ENCODE measurements at regions not wholly inside any gene's neighbourhood (a gene's known extent, or its start where the extent isn't known, plus 50 kb on each side); places are given as distances from the start of the nearest gene placed in this dataset.
"Not testable (repeated sequence)": the region's sequence is repeated elsewhere in the genome, so short reads cannot be mapped to it uniquely, and the experiment has no call there.

- no peak for DNase-seq
These were observed 250.2 kb upstream of the DMRT1 start for GRCh38 chr9:591292-591691.

- no peak for DNase-seq
These were observed 249.3 kb upstream of the DMRT1 start for GRCh38 chr9:592225-592624.

GRCh38 chr9:592733-593132, 248.8 kb upstream of the DMRT1 start:
- no peak for DNase-seq

- DNase-seq: no peak
These were observed 247.7 kb upstream of the DMRT1 start for GRCh38 chr9:593809-594208.

GRCh38 chr9:596703-597102, 244.8 kb upstream of the DMRT1 start:
- no peak for DNase-seq

- no peak for DNase-seq
These were observed 241.5 kb upstream of the DMRT1 start for GRCh38 chr9:600006-600405.

GRCh38 chr9:602716-603115, 238.8 kb upstream of the DMRT1 start:
- DNase-seq: no peak

GRCh38 chr9:603126-603525, 238.4 kb upstream of the DMRT1 start:
- no peak for DNase-seq

- no peak for DNase-seq
These were observed 234.1 kb upstream of the DMRT1 start for GRCh38 chr9:607417-607816.

GRCh38 chr9:613771-614347, 227.6 kb upstream of the DMRT1 start:
- DNase-seq: peak; percentile 7

GRCh38 chr9:614431-614830, 227.1 kb upstream of the DMRT1 start:
- DNase-seq: no peak

- DNase-seq: no peak
These were observed 225.7 kb upstream of the DMRT1 start for GRCh38 chr9:615756-616155.

GRCh38 chr9:616694-617093, 224.8 kb upstream of the DMRT1 start:
- DNase-seq: no peak

- no peak for DNase-seq
These were observed 223.9 kb upstream of the DMRT1 start for GRCh38 chr9:617445-618085.

GRCh38 chr9:618478-618877, 223.0 kb upstream of the DMRT1 start:
- DNase-seq: no peak

GRCh38 chr9:621201-621855, 220.2 kb upstream of the DMRT1 start:
- DNase-seq: no peak

GRCh38 chr9:624935-625500, 216.5 kb upstream of the DMRT1 start:
- no peak for DNase-seq

GRCh38 chr9:625613-626012, 215.9 kb upstream of the DMRT1 start:
- DNase-seq: no peak

- DNase-seq: not testable (repeated sequence)
These were observed 215.4 kb upstream of the DMRT1 start for GRCh38 chr9:626114-626513.

- no peak for DNase-seq
These were observed 214.9 kb upstream of the DMRT1 start for GRCh38 chr9:626596-626995.

- no peak for DNase-seq
These were observed 214.0 kb upstream of the DMRT1 start for GRCh38 chr9:627336-627970.

- no peak for DNase-seq
These were observed 212.4 kb upstream of the DMRT1 start for GRCh38 chr9:629146-629545.

GRCh38 chr9:630817-631216, 210.7 kb upstream of the DMRT1 start:
- DNase-seq: no peak

GRCh38 chr9:631596-631995, 209.9 kb upstream of the DMRT1 start:
- no peak for DNase-seq
